Inflammatory macrophage (primary cell): ENCODE measurements at regions not wholly inside any gene's neighbourhood (a gene's known extent, or its start where the extent isn't known, plus 50 kb on each side); places are given as distances from the start of the nearest gene placed in this dataset.
"Not testable (repeated sequence)": the region's sequence is repeated elsewhere in the genome, so short reads cannot be mapped to it uniquely, and the experiment has no call there.

Experiments used
- DNase-seq, 2 donors: peaks; one replicate each; pipeline ENCODE4 v3.0.0-alpha.2; 2020 to 2022

DNA sequence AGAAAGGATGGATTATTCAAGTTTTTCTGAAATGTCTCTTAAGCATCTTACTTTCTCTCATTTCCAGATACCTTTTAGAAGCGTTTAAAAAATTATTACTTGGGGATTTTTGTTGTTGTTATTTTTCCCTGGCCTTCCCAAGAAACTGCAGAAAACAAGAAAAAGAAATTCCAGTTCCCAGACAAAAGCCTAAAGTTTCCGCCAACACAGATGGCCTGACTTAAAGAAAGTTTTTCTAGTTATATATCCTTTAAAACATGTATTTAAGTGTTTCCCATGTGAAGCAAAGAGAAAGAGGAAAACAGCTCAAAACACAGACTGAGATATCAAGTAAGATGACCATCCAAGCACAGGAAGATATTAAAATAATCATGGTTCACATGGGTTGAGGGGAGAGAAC lies 401.7 kb upstream of the MAF start:
- no peak for DNase-seq

DNA sequence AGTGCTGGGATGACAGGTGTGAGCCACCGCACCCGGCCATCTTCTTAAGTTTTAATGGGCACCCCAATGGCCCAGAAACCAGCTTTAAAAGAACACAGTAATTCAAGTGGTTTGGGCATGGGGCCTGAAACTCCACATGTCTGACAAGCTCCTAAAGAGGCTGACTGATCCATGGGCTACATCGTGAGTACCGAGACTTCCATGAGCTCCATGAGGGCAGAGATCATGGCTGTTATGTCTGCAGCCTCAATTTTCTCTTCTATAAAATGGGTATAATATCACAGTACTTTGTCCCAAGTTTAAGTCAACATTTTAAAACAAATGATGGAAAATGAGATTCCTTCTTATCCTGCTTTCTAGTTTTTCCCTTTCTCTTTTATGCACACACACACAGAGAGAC lies 397.6 kb upstream of the MAF start:
- DNase-seq, result no peak

DNA sequence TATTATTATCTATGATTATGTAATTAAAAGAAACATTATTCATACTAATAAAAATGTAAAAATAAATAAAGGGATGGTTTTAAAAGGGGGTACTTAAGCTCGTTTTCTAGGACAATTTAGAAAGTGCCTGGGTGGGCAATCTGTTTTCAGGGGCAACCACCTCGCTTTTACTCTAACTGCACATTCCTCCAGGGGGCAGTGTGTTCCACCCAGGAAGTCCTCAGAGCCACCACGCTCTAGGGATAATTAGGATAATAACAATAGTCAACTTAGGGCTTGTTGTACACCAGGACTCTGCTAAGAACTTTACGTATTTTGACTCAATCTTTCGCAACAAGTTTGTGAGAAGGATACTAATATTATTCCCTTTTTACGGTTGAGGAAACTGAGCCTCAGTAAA lies 396.7 kb upstream of the MAF start:
- DNase-seq, result no peak

DNA sequence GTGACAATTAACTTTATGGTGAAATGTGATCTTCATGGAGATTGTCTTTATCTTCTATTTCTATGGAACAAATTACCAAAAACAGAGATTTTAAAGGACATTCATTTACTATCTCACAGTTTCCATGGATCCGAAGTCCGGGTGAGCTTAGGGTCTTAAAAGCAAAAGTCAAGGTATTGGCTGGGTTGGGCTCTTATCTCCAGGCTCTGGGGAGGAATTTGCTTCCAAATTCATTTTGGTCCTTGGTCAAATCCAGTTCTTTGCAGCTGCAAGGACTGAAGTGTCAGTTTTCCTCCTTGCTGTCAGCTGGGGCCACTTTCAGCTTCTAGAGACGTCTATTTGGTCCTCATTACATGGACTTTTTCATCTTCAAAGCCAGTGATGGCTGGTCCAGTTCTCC lies 395.8 kb upstream of the MAF start:
- DNase-seq, result no peak

DNA sequence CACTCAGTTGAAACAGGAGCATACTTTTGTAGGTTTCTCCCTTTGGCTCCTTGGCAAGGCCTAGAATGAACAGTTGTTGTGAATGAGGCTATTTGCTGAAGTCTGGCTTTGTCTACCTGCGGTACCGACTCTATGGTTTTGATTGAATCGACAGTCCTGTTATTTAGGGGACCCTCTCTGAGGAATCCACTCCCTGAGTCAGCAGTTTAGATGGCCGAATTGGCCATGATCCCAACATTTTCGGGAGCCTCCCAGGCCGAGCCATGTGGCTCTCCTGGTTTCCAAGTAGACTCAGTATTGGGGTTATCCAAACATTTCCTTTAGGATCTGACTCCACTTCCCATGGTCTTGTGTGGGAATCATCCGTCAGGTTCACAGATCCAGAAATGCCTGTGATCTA lies 394.8 kb upstream of the MAF start:
- DNase-seq, result no peak

DNA sequence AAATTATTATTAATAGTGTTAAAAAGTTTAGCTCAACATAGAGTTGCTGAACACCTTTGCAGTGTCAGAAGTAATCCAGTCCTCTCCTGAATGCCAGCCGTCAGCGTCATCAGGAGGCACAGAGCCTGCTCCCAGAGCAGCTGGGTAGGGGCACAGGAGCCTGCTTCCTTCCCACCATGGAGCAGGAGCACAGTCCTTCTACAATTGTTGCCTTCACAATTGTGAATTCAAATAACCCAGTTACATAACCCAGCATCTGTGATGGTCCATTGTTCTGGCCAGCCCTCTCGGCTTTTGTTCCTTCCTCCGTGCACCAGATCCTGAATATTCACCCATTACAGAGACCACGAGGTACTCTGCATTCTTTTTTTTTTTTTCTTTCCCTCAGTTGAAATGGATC lies 393.9 kb upstream of the MAF start:
- DNase-seq, result no peak

DNA sequence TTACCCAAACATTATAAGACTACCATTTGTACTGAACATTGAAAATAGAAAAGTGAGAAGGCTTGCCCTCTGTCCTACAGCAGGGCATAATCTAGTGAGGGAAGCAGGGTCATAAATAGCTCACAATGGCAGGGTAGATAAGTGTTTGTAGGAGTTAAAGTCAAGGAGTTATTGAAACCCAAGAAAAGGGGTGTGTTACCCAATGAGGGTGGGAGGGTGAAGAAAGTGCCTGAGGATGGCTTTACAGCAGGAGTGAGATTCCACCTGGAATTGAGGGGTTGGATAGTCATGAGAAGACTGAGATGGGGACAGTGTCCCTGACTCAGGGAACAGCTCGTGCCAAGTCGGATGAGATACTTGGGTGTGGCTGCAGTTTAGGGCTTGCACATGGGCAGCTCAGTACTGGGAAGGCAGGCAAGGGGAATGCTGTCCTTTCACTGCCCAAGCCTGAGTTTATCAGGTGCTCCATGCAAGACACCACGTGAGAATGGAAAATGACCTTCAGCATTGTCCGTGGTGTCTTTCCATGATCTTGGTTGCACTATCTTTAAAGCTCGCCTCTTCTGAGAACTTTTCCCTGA lies 393.2 kb upstream of the MAF start:
- DNase-seq, result no peak

DNA sequence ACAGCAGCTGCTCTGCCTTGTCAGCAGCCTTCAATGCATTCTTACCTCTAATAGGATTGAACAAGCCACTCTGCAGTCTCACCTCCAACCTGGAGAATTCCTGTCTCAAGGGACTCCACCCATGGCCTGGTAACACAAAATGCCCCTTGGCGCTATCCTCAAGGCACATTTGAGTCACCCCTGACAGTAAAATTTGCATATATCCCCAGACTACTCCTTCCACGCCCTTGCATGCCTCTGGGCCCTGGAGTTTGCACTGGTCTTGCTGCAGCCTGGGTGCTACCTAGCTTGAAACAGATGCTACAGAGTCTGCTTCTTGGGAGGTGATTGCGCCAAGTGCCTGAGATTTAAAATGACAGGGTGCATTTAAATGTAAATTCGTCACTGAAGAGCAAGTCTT lies 391.4 kb upstream of the MAF start:
- DNase-seq, result no peak

DNA sequence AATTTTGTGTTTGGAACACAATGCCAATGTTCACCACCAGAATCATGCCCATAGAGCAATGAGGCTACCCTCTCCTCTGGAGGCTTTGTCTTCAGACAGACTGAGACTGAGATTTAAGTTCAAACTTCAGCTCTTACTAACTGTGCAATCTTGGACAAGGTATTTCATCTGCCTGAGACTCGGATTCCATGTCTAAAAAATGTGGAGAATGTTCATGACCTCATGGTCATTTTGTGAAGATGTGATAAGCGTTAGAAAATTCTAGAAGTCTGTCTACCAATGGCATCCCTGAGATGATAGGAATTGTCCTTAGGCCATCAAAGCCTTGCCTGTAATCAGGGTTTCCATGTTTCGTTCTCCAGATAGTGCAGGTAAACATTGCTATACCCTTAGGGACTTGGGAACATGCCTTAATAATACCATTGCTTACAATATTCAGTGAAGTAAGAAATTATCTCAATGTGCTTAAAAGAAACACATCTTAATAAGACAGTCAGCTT lies 388.2 kb upstream of the MAF start:
- DNase-seq, result no peak

DNA sequence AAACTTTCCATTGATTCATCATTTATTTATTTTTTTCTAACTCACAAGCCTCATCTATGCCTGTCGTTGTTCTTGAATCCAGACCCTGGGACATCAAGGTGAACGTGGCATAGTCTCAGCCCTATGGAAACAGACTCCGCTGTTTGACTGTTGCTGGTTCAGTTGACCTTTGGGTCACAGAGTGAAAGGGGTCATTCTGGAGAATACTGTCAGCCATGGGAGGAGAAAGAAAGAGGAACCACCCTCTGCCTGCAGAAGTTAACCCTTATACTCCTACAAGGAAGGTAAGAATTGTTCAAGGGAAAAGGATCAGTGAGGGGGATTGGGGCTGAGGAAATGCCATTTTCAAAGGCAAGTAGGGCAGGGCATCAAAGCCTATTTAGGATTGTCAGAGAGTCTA lies 387.6 kb upstream of the MAF start:
- no peak for DNase-seq

DNA sequence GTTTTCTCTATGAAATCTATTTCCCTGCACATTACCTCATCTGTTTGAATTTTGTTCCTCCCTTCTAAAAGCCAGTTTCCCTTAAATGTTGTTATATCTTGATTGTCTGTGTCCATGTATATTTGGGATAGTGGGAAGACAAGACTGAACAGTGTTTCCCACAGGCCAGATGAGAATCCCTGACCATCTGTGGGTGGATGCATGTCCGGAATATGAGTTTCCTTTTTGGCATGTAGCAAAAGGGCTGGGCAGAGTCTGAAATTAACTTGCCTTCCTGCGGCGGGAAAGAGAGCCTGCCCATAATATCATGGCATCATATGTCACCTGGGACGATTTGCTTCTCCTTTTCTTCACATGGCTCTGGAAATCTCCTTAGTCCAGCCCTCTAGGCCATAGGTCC lies 385.8 kb upstream of the MAF start:
- DNase-seq, result no peak

DNA sequence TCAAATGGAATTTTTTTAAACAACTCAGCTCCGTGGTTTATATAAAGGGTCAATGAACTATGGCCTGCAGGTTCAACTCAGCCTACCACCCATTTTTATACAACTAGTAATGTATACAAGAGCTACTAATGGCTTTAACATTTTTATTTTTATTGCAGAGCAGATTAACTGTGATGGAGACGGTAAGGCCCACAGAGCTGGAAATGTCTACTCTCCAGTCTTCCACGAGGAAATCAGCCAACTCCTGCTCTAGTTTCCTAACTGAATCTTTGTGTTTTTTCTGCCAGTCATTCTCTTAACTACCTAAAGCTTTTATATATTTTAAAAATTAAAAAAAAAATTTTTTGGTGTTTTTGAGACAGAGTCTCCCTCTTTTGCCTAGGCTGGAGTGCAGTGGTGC lies 385.1 kb upstream of the MAF start:
- no peak for DNase-seq

DNA sequence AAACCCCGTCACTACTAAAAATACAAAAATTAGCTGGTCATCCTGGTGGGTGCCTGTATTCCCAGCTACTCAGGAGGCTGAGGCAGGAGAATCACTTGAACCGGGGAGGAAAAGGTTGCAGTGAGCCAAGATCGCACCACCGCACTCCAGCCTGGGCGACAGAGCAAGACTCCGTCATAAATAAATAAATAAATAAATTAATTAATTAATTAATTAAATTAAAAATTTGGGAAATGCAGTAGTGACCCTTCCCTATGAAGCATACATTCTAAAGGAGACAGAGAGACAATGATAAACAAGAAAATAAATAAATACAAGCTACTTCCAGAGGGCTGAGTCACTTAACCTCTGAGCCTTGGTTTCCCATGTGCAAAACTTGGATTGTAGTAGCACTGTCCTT lies 383.6 kb upstream of the MAF start:
- not testable (repeated sequence) for DNase-seq

DNA sequence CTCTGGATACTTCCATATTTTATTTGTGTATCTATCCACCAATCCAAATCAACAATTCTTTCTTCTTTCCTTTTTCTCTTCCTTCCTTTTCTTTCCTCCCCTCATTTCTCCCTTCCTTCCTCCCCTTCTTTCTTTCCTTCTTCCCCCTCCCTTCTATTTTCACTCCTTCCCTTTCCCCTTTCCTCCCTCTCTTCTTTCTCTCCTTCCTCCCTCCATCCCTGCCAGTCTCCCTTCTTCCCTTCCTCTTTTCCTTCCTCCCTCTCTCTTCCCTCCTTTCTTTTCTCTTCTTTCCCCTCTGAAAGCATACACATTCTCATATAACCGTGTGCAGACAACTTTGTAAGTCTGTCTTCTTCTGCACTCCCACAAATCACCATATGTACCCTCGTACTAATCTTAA lies 382.3 kb upstream of the MAF start:
- DNase-seq, result no peak

DNA sequence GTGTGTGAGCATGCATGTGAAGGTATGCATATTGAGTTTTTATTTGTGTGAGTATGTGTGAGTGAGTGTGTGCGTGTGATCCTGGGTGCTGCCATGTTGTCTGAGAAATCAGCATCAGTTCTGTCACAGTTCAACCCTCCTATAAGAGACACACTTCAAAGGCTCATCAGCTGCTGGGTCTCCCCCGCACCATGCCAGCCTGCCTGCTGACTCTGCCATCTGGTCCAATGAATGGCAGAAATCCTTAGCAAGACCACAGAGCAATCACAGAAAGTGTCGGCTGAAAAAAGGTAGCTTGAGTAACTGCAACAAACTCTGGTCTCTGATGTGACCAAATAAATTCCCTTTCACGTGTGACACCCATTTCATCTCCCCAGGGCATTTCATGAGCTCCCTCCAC lies 381.8 kb upstream of the MAF start:
- DNase-seq, result no peak

DNA sequence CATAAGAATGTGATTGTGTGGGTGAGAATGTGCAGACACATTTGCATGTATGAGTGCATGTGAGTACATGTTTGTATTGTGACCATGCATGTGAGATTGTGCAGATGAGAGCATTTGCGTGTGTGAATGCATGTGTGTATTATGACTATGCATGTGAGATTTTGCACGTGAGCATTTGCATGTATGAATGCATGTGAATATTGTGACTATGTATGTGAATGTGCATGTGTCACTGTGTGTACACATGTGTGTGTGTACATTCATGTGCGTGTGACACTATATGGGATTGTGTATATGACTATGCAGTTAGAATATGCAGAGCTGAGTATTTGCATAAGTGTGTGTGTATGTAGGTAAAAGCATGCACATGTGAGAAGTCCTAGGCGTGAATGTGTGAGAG lies 381.3 kb upstream of the MAF start:
- no peak for DNase-seq

DNA sequence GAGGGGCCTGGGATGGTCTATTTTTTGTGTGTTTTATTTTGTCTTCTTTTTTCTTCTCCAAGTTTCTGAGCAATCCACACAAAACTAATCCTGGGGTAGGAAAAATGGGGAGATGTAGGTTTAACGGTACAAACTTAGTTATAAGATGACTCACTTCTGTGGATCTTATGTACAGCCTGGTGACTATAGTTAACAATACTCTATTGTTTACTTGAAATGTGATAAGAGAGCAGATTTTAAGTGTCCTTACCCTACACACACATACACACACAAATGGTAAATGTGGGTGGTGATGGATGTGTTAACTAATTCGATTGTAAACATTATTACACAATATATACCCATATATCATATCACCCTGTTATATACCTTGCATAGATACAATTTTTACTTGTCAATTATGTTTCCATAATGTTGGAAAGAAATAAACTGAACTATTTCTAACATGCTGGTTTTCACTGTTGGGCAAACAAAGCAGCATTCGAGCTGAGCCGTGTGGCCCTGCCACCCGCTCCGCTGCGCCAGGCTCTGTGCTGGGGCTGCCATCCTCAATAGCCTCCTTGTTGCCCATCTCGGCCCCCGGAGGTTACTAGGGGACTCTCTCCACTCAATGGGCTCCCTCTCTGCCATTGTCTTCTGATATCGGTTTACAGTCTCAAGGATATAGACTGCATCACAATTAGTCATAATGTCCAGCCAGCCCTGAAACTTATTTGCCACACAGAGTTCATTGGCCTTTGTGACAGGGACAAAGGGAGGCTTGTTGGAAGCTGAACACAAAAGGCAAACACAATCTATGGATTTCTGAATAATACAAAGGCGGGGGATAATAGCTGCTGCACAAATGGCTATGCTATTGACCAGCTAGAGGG lies 380.3 kb upstream of the MAF start:
- DNase-seq, result no peak

DNA sequence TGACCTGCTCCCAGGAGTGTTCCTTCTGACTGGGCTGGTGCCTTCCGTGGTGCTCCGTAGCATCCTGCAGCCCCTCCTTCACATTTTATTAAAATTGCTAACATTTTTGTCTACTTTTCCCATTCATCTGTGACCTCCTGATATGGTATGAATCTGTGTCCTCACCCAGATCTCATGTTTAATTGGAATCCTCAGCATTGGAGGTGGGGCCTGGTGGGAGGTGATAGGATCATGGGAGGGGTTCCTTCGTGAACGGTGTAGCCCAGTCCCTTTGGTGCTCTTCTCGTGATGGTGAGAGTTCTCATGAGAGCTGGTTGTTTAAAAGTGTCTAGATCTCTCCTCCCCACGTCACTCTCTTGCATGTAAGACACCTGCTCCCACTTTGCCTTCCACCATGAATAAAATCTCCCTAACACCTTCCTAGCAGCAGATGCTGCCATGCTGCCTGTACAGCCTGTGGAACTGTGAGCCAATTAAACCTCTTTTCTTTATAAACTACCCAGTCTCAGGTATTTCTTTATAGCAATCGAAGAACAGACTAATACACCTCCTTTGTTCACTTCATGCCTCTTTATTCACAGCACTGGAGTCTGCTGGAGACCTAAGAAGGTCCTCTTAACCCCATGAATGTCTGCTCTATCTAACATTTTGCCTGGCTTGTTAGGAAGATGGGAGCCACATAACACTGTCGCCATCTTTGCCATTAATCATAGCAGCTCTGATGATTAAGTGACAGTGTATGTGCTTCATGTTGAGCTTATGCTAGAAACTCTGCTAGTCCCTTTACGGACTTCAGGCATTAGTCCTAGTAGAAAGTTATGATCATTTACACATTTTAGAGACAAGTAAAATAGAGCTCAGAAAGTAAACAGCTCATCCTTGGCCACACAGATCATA lies 377.7 kb upstream of the MAF start:
- no peak for DNase-seq

DNA sequence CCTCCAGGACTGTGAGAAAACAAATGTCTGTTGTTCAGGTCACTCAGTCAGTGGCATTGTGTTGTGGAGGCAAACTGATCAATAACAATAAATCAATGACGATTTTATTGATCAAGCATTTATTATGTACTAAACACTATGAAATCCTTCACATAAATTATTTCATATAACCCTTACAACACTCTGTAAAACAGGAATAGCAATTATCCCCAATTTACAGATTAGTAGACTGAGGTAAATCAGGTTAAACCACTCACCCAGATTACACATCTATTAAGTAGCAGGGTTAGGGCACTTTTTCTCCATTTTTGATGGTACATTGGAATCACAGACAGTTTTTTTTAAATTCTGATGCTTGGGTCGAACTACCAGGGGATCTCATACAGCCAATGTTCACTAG lies 372.8 kb upstream of the MAF start:
- DNase-seq, result no peak

DNA sequence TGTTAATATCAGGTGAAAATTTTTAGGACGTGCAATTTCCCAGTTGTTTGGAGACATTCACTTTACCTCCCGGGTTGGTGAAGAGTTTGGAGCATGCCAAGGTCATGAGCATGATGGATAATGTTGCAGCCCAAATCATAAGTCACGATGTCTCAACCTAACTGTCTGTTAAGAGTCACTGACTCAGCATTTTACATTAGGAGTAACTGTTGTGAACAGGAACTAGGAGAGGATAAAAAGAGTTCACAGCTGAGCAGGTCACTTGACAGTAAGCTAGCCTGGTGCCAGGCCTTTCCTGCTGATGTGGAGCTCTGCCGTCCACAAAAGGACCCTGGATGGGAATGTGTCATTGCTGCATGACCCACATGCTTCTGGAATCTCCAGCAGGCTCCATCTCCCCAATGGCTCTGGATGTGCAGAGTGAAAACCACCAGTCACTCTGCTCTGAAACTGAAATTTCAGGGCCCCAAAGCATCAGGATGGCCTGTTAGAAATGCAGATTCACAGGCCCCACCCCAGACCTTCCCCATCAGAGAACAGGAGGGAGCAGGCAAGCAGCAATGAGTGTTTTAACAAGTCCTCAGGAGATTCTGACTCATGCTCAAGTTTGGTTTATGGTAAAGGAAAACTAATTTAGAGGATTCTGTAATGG lies 371.6 kb upstream of the MAF start:
- DNase-seq, result no peak

DNA sequence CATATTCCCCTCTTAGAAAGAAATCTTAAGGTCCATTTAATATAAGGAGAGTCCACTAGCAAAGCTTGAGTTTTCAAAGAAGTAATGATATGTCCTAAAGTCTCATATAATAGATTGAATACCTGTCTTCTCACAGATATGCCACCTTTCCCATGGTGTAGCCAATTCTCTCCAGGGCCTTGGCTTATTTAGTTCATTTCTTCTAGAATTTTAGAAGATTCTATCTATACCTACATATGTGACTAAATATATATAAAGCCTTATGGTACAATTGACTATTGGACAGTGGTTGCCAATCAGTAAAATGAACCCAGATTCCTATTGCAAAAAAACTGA lies 370.7 kb upstream of the MAF start:
- no peak for DNase-seq

DNA sequence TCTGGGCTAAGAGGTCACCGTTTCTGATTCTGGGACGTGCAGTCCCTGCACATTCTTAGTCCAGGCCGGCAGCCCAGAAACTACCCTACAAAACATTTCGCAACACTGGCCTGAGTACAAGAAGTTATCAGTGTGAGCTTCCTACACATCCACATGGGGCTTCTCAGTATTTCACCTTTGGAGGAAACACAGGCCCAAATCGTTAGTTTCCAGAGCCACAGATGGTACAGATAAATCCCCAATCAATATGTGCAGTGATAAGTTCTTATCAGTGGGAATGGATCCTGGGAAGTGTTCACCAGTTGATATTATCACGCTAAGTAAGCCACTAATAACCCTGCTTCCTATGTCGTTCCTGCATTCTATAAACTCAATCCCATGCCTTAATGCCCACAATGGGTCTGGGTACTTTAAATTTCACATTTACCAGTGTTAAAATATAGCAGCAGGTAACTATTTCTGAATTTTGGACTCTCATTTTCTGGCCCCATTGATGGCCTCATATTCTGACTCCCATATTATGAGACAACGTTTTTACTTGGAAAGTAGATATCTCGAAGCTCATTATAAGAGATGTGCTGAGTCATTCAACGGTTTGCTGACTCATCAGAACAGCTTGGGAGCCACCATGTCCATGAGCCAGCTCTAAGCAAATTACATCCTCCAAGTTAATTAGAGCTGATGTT lies 370.2 kb upstream of the MAF start:
- no peak for DNase-seq

DNA sequence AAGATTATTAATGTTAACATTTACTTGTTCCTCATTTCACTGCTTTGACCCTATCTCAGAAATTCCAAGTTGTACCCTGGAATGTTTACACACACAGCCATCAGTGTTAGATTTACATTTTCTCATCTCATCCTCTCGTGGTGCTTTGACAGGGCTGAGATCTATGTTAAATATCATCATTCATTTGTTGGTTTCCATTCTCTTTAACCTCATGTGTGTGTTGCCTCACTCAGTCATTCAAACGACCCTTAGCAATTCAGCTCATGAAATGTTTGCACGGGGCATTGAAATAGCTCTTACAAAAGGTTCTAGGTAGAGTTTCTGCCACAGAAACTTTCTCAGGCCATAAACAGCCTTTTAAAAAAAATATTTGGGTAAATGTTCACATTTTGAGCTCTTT lies 369.6 kb upstream of the MAF start:
- no peak for DNase-seq
